Kidney (tissue), 13 donors: ENCODE measurements at regions not wholly inside any gene's neighbourhood (a gene's known extent, or its start where the extent isn't known, plus 50 kb on each side); places are given as distances from the start of the nearest gene placed in this dataset.

Experiments
- DNase-seq, 5 donors: peaks; one replicate each; pipeline ENCODE4 v3.0.0-alpha.2; 2013 to 2020
- FAIRE-seq: peaks from 2 replicates; lab custom pipeline; 2012; peaks lifted over from hg19 to GRCh38; lab: Jason Lieb, UNC
- H3K27ac ChIP-seq, 2 donors: one replicate each; pipeline ENCODE4 v1.7.0; 2013; ENCODE audit warnings: low read depth in 2 of 2, low read length in 2 of 2, inconsistent platforms in 1 of 2
- H3K27me3 ChIP-seq: one replicate; pipeline ENCODE4 v1.7.1; 2013; ENCODE audit warnings: low read length, inconsistent platforms; ENCODE audit not compliant: control insufficient read depth, insufficient read depth
- H3K36me3 ChIP-seq, 3 donors: one replicate each; pipeline versions ENCODE4 v1.7.0 to v1.7.1; 2013; ENCODE audit warnings: low read length in 3 of 3, control low read depth in 1 of 3, inconsistent platforms in 1 of 3; ENCODE audit not compliant: insufficient read depth in 3 of 3, control insufficient read depth in 2 of 3
- H3K4me1 ChIP-seq, 3 donors: one replicate each; pipeline versions ENCODE4 v1.7.0 to v1.7.1; 2013; ENCODE audit warnings: low read length in 3 of 3, inconsistent platforms in 1 of 3, low read depth in 1 of 3; ENCODE audit not compliant: control insufficient read depth in 2 of 3, insufficient read depth in 2 of 3
- H3K4me3 ChIP-seq, 3 donors: one replicate each; pipeline versions ENCODE4 v1.7.0 to v1.8.1; 2013; ENCODE audit warnings: low read length in 3 of 3, control low read depth in 1 of 3, inconsistent platforms in 1 of 3
- H3K9ac ChIP-seq, 3 donors: one replicate each; pipeline versions ENCODE4 v1.7.0 to v1.7.1; 2013; ENCODE audit warnings: low read length in 3 of 3, control low read depth in 1 of 3, inconsistent platforms in 1 of 3
- H3K9me3 ChIP-seq, 3 donors: one replicate each; pipeline versions ENCODE4 v1.7.0 to v1.7.1; 2013; ENCODE audit warnings: low read length in 3 of 3, control low read depth in 1 of 3, inconsistent platforms in 1 of 3; ENCODE audit not compliant: control insufficient read depth in 2 of 3, insufficient read depth in 1 of 3
- CTCF ChIP-seq: IDR thresholded peaks from 3 replicates; pipeline ENCODE4 v1.5.1; 2012; ENCODE audit warnings: mild to moderate bottlenecking, moderate library complexity, borderline replicate concordance; ENCODE audit not compliant: insufficient read depth; ENCODE audit errors: extremely low read depth
- intact Hi-C: fragments of 100-400 bp; cut with DNase I; formaldehyde crosslinking; loops from one replicate; pipeline ENCODE4 v1.11.1; 2022
- donor health status: control.
- donor health status: control.
- donor health status: control.
- donor health status: control.
- donor health status: control.
- donor health status: DM: yes; HTN: yes; CAD: no.
- donor health status: Normal renal cell carcinoma (clear cell type).

DNA sequence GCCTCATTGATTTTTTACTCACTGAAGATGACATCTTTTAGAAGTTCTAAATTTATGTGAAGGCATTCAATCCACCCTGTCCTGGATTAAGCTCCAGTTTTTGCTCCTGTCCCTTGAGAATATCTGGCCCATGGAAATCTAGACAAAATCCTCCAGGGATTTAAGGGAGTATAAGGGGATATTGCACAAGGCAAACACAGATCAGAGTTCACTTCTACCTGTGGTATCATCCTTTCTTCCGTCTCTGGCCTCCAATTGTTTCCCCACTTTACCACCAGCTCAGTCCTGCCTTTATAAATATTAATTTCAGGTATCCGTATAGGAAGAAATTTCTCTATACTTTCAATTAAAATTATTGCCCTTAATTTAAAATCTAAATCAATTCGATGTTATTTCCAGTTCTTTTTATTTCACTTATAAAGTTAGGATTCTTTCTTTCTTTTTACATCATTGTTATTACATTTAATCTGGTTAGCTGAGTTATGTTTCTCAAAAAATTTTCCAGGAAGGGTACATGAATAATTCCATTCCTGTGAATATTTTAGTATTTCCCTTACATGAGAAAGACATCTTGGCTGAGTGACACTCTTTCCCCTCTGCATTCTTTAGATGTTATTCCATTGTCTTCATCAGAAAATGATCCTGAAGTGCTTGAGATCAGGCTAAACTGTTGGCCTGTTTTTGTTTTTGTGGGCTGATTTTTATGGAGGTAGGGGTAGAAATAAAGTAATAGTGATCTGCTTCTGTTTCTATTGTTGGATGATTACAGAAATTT is 194.3 kb upstream of the MAP3K1 start:
- TF ChIP-seq CTCF: no peak
- no peak for FAIRE-seq
- Histone ChIP-seq H3K27ac (no peak overlapping the region), H3K9ac (no peak overlapping the region), H3K36me3 (no peaks in the 10 kb centered on the region), H3K27me3 (no peaks in the 10 kb centered on the region), H3K4me3 (no peak overlapping the region), H3K9me3 (peaks cover 0 to 10% (median 2%) of the 10 kb centered on the region in 3 donors), H3K4me1 (peaks cover 0 to 3% (median 2%) of the 10 kb centered on the region in 3 donors)
- no peak for DNase-seq
- intact Hi-C loops: no loop called here

DNA sequence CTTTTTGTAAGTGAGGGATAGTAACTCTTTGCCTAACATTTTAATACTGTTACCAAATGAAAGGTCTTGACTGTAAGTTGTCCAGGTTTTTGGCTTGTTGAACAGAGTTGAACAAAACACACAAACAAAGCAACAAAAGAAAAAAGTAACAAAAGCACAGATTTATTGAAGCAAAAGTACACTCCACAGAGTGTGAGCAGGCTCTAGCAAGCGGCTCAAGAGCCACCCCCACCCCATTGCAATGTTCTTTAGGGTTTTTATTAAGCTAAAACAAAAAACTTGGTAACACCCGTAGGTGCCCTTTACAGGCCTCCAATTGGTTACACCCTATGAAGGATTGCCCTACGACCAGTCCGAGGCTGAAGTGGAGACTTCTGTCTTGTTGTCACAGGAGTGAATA is 197.4 kb upstream of the MAP3K1 start:
- H3K36me3 ChIP-seq: no peaks in the 10 kb centered on the region
- no peak overlapping the region for H3K9ac ChIP-seq
- H3K4me3 ChIP-seq: no peak overlapping the region
- peaks cover 3 to 14% (median 7%) of the 10 kb centered on the region in 3 donors for H3K4me1 ChIP-seq
- TF ChIP-seq CTCF: no peak
- peaks cover 0 to 10% (median 2%) of the 10 kb centered on the region in 3 donors for H3K9me3 ChIP-seq
- H3K27me3 ChIP-seq: no peaks in the 10 kb centered on the region
- intact Hi-C loops: no loop called here
- no peak overlapping the region for H3K27ac ChIP-seq
- FAIRE-seq (no peak), DNase-seq (no peak)

DNA sequence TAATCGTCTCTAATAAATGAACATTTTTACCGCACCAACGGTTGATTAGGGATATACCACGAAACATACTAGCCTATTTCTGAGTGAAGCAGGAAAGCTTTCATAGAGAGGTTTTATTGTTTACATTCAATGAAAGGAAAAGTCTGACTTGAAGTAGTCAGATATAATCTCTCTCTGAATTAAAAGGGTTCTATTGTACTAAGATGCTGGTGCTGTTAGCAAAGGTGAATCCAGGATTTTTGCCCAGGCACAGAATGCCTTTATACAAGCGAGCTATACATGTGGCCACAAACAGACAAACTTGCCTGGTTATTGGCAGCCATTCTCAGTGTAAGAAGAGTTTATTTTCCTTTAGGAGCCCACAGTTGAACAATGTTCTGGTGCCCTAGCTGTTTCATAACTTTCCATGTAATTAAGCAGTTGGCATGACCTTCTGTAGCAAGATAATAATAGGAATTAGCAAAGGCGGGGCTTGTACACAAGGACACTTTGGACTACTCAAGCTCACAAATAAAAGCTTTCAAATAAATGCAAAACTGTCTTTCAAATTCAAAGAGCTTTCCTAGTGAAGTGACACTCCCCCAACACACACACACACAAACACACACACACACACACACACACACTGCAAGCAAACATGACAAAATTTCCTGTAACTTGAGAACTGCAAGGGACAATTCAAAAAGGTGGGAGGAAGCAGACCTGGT is 198.7 kb upstream of the MAP3K1 start:
- intact Hi-C loops: no loop called here
- no peak for FAIRE-seq
- Histone ChIP-seq H3K36me3 (no peaks in the 10 kb centered on the region), H3K27me3 (no peaks in the 10 kb centered on the region), H3K4me1 (peaks cover 3 to 14% (median 7%) of the 10 kb centered on the region in 3 donors), H3K27ac (peak overlapping the region; percentile 0 to 49), H3K4me3 (no peak overlapping the region), H3K9ac (no peak overlapping the region), H3K9me3 (peaks cover 0 to 11% (median 2%) of the 10 kb centered on the region in 3 donors)
- DNase-seq: peak in 2 of 5 donors; percentile 50 to 52
- no peak for TF ChIP-seq CTCF
